ENCODE measurements at regions not wholly inside any gene's neighbourhood (a gene's known extent, or its start where the extent isn't known, plus 50 kb on each side); places are given as distances from the start of the nearest gene placed in this dataset.

GRCh38 chr5:162484986-162485385, 417.4 kb downstream of the GABRG2 start:
- Mint-ChIP-seq H3K4me1 (no peaks in the 10 kb centered on the region), H3K27ac (no peak overlapping the region), H3K27me3 (no peaks in the 10 kb centered on the region), H3K4me3 (no peak overlapping the region), H3K9me3 (peaks cover 4% of the 10 kb centered on the region in 2 donors), H3K36me3 (no peaks in the 10 kb centered on the region)
- ATAC-seq (replicated peaks) (no peak), DNase-seq (no peak)

GRCh38 chr5:162485666-162486292, 418.2 kb downstream of the GABRG2 start:
- H3K36me3 Mint-ChIP-seq, result no peaks in the 10 kb centered on the region
- H3K27me3 Mint-ChIP-seq, result no peaks in the 10 kb centered on the region
- no peak overlapping the region for H3K4me3 Mint-ChIP-seq
- DNase-seq (no peak), ATAC-seq (replicated peaks) (no peak)
- no peak overlapping the region for H3K27ac Mint-ChIP-seq
- no peaks in the 10 kb centered on the region for H3K4me1 Mint-ChIP-seq
- H3K9me3 Mint-ChIP-seq, result peaks cover 4% of the 10 kb centered on the region in 2 donors

GRCh38 chr5:162487528-162488525, 420.3 kb downstream of the GABRG2 start:
- H3K27me3 Mint-ChIP-seq, result no peaks in the 10 kb centered on the region
- peaks cover 2 to 4% of the 10 kb centered on the region in 2 donors for H3K9me3 Mint-ChIP-seq
- no peak for ATAC-seq (replicated peaks)
- no peak overlapping the region for H3K4me3 Mint-ChIP-seq
- no peak for DNase-seq
- no peaks in the 10 kb centered on the region for H3K4me1 Mint-ChIP-seq
- no peak overlapping the region for H3K27ac Mint-ChIP-seq
- no peaks in the 10 kb centered on the region for H3K36me3 Mint-ChIP-seq

- no peak for ATAC-seq (replicated peaks)
- DNase-seq, result no peak
- H3K27ac Mint-ChIP-seq, result no peak overlapping the region
- H3K36me3 Mint-ChIP-seq, result no peaks in the 10 kb centered on the region
- peaks cover 0 to 2% of the 10 kb centered on the region in 2 donors for H3K9me3 Mint-ChIP-seq
- H3K4me1 Mint-ChIP-seq, result no peaks in the 10 kb centered on the region
- no peak overlapping the region for H3K4me3 Mint-ChIP-seq
- H3K27me3 Mint-ChIP-seq, result no peaks in the 10 kb centered on the region
Observed at GRCh38 chr5:162496100-162496808, 428.7 kb downstream of the GABRG2 start.

- H3K4me1 Mint-ChIP-seq, result no peaks in the 10 kb centered on the region
- no peak overlapping the region for H3K4me3 Mint-ChIP-seq
Observed at GRCh38 chr5:162497455-162497854, 429.9 kb downstream of the GABRG2 start.

GRCh38 chr5:162502780-162503179, 435.2 kb downstream of the GABRG2 start:
- DNase-seq (no peak), ATAC-seq (replicated peaks) (no peak)
- H3K4me1 Mint-ChIP-seq, result no peaks in the 10 kb centered on the region
- no peaks in the 10 kb centered on the region for H3K27me3 Mint-ChIP-seq
- H3K9me3 Mint-ChIP-seq, result peaks cover 0 to 3% of the 10 kb centered on the region in 2 donors
- H3K27ac Mint-ChIP-seq, result no peak overlapping the region
- no peaks in the 10 kb centered on the region for H3K36me3 Mint-ChIP-seq
- no peak overlapping the region for H3K4me3 Mint-ChIP-seq

More at GRCh38 chr5:162497455-162497854, 429.9 kb downstream of the GABRG2 start:
- DNase-seq, result no peak
- Mint-ChIP-seq H3K27ac (no peak overlapping the region), H3K9me3 (peaks cover 0 to 4% of the 10 kb centered on the region in 2 donors), H3K36me3 (no peaks in the 10 kb centered on the region), H3K27me3 (no peaks in the 10 kb centered on the region)
- ATAC-seq (replicated peaks), result no peak

- no peaks in the 10 kb centered on the region for H3K4me1 Mint-ChIP-seq
- H3K9me3 Mint-ChIP-seq, result peaks cover 0 to 3% of the 10 kb centered on the region in 2 donors
- ATAC-seq (replicated peaks), result no peak
- no peaks in the 10 kb centered on the region for H3K27me3 Mint-ChIP-seq
- no peaks in the 10 kb centered on the region for H3K36me3 Mint-ChIP-seq
- DNase-seq, result no peak
- H3K4me3 Mint-ChIP-seq, result no peak overlapping the region
- H3K27ac Mint-ChIP-seq, result no peak overlapping the region
Observed at GRCh38 chr5:162503796-162504195, 436.2 kb downstream of the GABRG2 start.

GRCh38 chr5:162512935-162513565, 445.5 kb downstream of the GABRG2 start:
- H3K36me3 Mint-ChIP-seq, result no peaks in the 10 kb centered on the region
- H3K27ac Mint-ChIP-seq, result no peak overlapping the region
- H3K27me3 Mint-ChIP-seq, result no peaks in the 10 kb centered on the region
- no peak for DNase-seq
- peaks cover 7 to 10% of the 10 kb centered on the region in 2 donors for H3K9me3 Mint-ChIP-seq
- ATAC-seq (replicated peaks), result no peak
- no peak overlapping the region for H3K4me3 Mint-ChIP-seq
- H3K4me1 Mint-ChIP-seq, result no peaks in the 10 kb centered on the region

- Mint-ChIP-seq H3K4me3 (no peak overlapping the region), H3K27me3 (no peaks in the 10 kb centered on the region), H3K4me1 (no peaks in the 10 kb centered on the region), H3K36me3 (no peaks in the 10 kb centered on the region), H3K27ac (no peak overlapping the region), H3K9me3 (peaks cover 9 to 14% of the 10 kb centered on the region in 2 donors)
- no peak for DNase-seq
- ATAC-seq (replicated peaks), result no peak
Observed at GRCh38 chr5:162514116-162514515, 446.5 kb downstream of the GABRG2 start.

GRCh38 chr5:162520878-162521277, 453.3 kb downstream of the GABRG2 start:
- Mint-ChIP-seq H3K4me1 (no peaks in the 10 kb centered on the region), H3K36me3 (no peaks in the 10 kb centered on the region), H3K27me3 (no peaks in the 10 kb centered on the region), H3K4me3 (no peak overlapping the region), H3K9me3 (peaks cover 11 to 13% of the 10 kb centered on the region in 2 donors), H3K27ac (no peak overlapping the region)
- peak in 1 of 2 donors; percentile 23 for ATAC-seq (replicated peaks)
- no peak for DNase-seq

- H3K4me1 Mint-ChIP-seq, result no peaks in the 10 kb centered on the region
- no peaks in the 10 kb centered on the region for H3K27me3 Mint-ChIP-seq
- H3K27ac Mint-ChIP-seq, result no peak overlapping the region
- no peak overlapping the region for H3K4me3 Mint-ChIP-seq
- H3K36me3 Mint-ChIP-seq, result no peaks in the 10 kb centered on the region
- H3K9me3 Mint-ChIP-seq, result peaks cover 3% of the 10 kb centered on the region in 2 donors
- no peak for ATAC-seq (replicated peaks)
- DNase-seq, result no peak
Observed at GRCh38 chr5:162529209-162529608, 461.6 kb downstream of the GABRG2 start.

- Mint-ChIP-seq H3K4me3 (no peak overlapping the region), H3K27me3 (no peaks in the 10 kb centered on the region), H3K36me3 (no peaks in the 10 kb centered on the region), H3K27ac (no peak overlapping the region), H3K4me1 (no peaks in the 10 kb centered on the region), H3K9me3 (peaks cover 0 to 3% of the 10 kb centered on the region in 2 donors)
- no peak for DNase-seq
- ATAC-seq (replicated peaks), result no peak
Observed at GRCh38 chr5:162529886-162530285, 462.3 kb downstream of the GABRG2 start.

- ATAC-seq (replicated peaks) (no peak), DNase-seq (no peak)
- no peaks in the 10 kb centered on the region for H3K36me3 Mint-ChIP-seq
- no peak overlapping the region for H3K27ac Mint-ChIP-seq
- H3K4me1 Mint-ChIP-seq, result no peaks in the 10 kb centered on the region
- H3K27me3 Mint-ChIP-seq, result no peaks in the 10 kb centered on the region
- H3K9me3 Mint-ChIP-seq, result peaks cover 0 to 2% of the 10 kb centered on the region in 2 donors
- no peak overlapping the region for H3K4me3 Mint-ChIP-seq
Observed at GRCh38 chr5:162543437-162543836, 475.9 kb downstream of the GABRG2 start.

GRCh38 chr5:162544905-162545304, 477.3 kb downstream of the GABRG2 start:
- Mint-ChIP-seq H3K27me3 (no peaks in the 10 kb centered on the region), H3K9me3 (peaks cover 0 to 2% of the 10 kb centered on the region in 2 donors), H3K36me3 (no peaks in the 10 kb centered on the region), H3K27ac (no peak overlapping the region), H3K4me1 (no peaks in the 10 kb centered on the region), H3K4me3 (no peak overlapping the region)
- DNase-seq (no peak), ATAC-seq (replicated peaks) (no peak)

All from stimulated activated naive B cell treated with anti-CD40 and anti-IgM and Interleukin-4, amounts not matched to agents 10 μg/mL and 1 μg/mL and 100 μg/mL, for 72 hours (primary cell).